ENCODE measurements at regions not wholly inside any gene's neighbourhood (a gene's known extent, or its start where the extent isn't known, plus 50 kb on each side); places are given as distances from the start of the nearest gene placed in this dataset.

DNA sequence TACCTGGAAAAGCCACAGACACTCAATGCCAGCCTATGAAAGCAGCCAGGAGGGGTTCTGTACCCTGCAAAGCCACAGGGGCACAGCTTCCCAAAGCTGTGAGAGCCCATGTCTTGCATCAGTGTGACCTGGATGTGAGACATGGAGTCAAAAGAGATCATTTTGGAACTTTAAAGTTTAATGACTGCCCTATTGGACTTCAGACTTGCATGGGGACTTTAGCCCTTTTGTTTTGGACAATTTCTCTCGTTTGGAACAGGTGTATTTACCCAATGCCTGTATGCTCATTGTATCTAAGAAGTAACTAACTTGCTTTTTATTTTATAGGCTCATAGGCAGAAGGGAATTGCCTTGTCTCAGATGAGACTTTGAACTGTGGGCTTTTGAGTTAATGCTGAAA lies 244.9 kb upstream of the TYRP1 start:
- no peak for FAIRE-seq

DNA sequence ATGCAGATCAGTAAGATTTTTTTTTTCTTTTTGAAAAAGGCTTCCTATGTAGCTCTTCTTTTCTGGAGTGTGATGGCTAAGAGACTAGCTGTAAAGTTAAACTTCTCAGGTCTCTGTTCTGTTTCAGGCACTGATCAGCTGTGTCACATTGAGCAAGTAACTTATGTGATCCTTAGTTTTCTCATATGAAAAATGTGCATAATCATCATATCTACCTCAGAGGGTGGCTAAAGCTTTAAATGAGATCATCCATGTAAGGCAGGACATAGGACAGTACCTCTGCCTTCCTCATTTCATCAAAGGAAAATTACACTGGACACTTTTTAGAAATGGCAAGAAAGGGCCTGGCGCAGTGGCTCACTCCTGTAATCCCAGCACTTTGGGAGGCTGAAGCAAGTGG lies 235.9 kb upstream of the TYRP1 start:
- TF ChIP-seq, protein P1, sequence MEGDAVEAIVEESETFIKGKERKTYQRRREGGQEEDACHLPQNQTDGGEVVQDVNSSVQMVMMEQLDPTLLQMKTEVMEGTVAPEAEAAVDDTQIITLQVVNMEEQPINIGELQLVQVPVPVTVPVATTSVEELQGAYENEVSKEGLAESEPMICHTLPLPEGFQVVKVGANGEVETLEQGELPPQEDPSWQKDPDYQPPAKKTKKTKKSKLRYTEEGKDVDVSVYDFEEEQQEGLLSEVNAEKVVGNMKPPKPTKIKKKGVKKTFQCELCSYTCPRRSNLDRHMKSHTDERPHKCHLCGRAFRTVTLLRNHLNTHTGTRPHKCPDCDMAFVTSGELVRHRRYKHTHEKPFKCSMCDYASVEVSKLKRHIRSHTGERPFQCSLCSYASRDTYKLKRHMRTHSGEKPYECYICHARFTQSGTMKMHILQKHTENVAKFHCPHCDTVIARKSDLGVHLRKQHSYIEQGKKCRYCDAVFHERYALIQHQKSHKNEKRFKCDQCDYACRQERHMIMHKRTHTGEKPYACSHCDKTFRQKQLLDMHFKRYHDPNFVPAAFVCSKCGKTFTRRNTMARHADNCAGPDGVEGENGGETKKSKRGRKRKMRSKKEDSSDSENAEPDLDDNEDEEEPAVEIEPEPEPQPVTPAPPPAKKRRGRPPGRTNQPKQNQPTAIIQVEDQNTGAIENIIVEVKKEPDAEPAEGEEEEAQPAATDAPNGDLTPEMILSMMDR (IDR thresholded peaks at IDR 0.05; ENCODE audit: borderline replicate concordance, extremely low read depth, insufficient read depth): no peak
- intact Hi-C loops (cut with DNase I): no loop called here
- H3K27ac ChIP-seq (ENCODE audit: low read depth in 2 of 2, low read length in 2 of 2): no peak overlapping the region
- H3K36me3 ChIP-seq (ENCODE audit: control insufficient read depth in 2 of 3, insufficient read depth in 3 of 3, low read length in 3 of 3): no peaks in the 10 kb centered on the region
- no peak overlapping the region for H3K9ac ChIP-seq (ENCODE audit: low read length in 3 of 3)
- H3K4me3 ChIP-seq (ENCODE audit: low read length in 3 of 3): no peak overlapping the region
- no peak for DNase-seq
- no peak for FAIRE-seq
- no peaks in the 10 kb centered on the region for H3K9me3 ChIP-seq (ENCODE audit: control insufficient read depth in 2 of 3, insufficient read depth in 1 of 3, low read length in 3 of 3)
- H3K27me3 ChIP-seq (ENCODE audit: control insufficient read depth, insufficient read depth, low read length): no peaks in the 10 kb centered on the region
- H3K4me1 ChIP-seq (ENCODE audit: control insufficient read depth in 2 of 3, insufficient read depth in 2 of 3, low read depth in 1 of 3, low read length in 3 of 3): no peaks in the 10 kb centered on the region

More for the DNA sequence above, 244.9 kb upstream of the TYRP1 start:
- Histone ChIP-seq H3K9me3 (ENCODE audit: control insufficient read depth in 2 of 3, insufficient read depth in 1 of 3, low read length in 3 of 3) (no peaks in the 10 kb centered on the region), H3K27me3 (ENCODE audit: control insufficient read depth, insufficient read depth, low read length) (no peaks in the 10 kb centered on the region), H3K9ac (ENCODE audit: low read length in 3 of 3) (no peak overlapping the region), H3K4me3 (ENCODE audit: low read length in 3 of 3) (no peak overlapping the region), H3K36me3 (ENCODE audit: control insufficient read depth in 2 of 3, insufficient read depth in 3 of 3, low read length in 3 of 3) (no peaks in the 10 kb centered on the region), H3K27ac (ENCODE audit: low read depth in 2 of 2, low read length in 2 of 2) (no peak overlapping the region), H3K4me1 (ENCODE audit: control insufficient read depth in 2 of 3, insufficient read depth in 2 of 3, low read depth in 1 of 3, low read length in 3 of 3) (no peaks in the 10 kb centered on the region)
- TF ChIP-seq, protein P1 (IDR thresholded peaks at IDR 0.05; ENCODE audit: borderline replicate concordance, extremely low read depth, insufficient read depth): no peak
- no peak for DNase-seq
- intact Hi-C loops (cut with DNase I): no loop called here

DNA sequence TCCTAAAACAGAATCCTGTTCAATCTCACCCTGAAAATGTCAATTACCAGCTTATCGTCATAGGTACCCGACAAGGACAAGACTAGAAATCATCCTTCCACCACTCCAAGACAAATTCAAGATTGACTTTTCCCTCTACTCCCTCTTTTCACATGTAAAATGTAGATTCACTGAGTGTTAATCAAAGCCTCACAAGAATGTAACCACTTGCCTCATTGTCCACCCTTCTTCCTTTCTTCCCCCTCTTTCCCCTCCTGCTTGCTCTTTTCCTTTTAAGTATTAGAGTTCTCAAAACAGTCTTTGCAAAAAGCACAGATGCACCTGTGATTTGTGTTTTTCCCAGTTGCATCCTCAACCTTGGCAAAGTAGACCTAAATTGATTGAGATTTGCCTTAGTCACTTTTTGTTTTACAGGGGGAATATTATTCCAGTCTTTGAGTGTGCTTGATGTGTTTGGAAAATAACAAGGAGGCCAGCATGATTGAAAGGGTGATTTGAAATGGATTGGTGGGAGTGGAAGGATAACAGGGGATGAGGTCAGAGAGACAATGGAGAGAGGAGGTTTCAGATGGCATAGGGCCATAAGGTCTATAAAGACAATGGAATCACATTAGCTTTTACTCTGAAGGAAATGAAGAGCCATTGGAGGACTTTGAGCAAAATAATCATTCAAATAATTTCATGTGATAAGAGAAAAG lies 231.3 kb upstream of the TYRP1 start:
- H3K36me3 ChIP-seq (ENCODE audit: control insufficient read depth in 2 of 3, insufficient read depth in 3 of 3, low read length in 3 of 3): no peaks in the 10 kb centered on the region
- no peak overlapping the region for H3K4me3 ChIP-seq (ENCODE audit: low read length in 3 of 3)
- no peaks in the 10 kb centered on the region for H3K27me3 ChIP-seq (ENCODE audit: control insufficient read depth, insufficient read depth, low read length)
- intact Hi-C loops (cut with DNase I): no loop called here
- TF ChIP-seq, protein P1 (IDR thresholded peaks at IDR 0.05; ENCODE audit: borderline replicate concordance, extremely low read depth, insufficient read depth): no peak
- H3K4me1 ChIP-seq (ENCODE audit: control insufficient read depth in 2 of 3, insufficient read depth in 2 of 3, low read depth in 1 of 3, low read length in 3 of 3): no peaks in the 10 kb centered on the region
- DNase-seq: no peak
- H3K27ac ChIP-seq (ENCODE audit: low read depth in 2 of 2, low read length in 2 of 2): no peak overlapping the region
- FAIRE-seq: no peak
- H3K9me3 ChIP-seq (ENCODE audit: control insufficient read depth in 2 of 3, insufficient read depth in 1 of 3, low read length in 3 of 3): no peaks in the 10 kb centered on the region
- H3K9ac ChIP-seq (ENCODE audit: low read length in 3 of 3): no peak overlapping the region

DNA sequence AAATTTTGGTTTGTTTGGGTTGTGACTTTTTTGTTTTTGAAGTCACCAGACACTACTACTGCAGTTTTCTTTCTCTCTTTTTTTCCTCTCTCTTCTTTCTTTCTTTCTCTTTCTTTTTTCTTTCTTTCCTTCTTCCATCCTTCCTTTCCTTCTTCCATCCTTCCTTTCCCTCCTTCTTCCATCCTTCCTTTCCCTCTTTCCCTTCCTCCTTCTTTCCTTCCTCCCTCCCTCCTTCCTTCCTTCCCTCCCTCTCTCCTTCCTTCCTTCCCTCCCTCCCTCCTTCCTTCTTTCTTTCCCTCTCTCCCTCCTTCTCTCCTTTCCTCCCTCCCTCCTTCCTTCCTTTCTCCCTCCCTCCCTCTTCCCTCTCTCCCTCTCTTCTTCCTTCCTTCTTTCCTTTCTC lies 230.3 kb upstream of the TYRP1 start:
- no peak overlapping the region for H3K4me3 ChIP-seq (ENCODE audit: low read length in 3 of 3)
- TF ChIP-seq, protein P1 (IDR thresholded peaks at IDR 0.05; ENCODE audit: borderline replicate concordance, extremely low read depth, insufficient read depth): no peak
- no peak for FAIRE-seq
- no peak overlapping the region for H3K27ac ChIP-seq (ENCODE audit: low read depth in 2 of 2, low read length in 2 of 2)
- no peaks in the 10 kb centered on the region for H3K36me3 ChIP-seq (ENCODE audit: control insufficient read depth in 2 of 3, insufficient read depth in 3 of 3, low read length in 3 of 3)
- no peaks in the 10 kb centered on the region for H3K9me3 ChIP-seq (ENCODE audit: control insufficient read depth in 2 of 3, insufficient read depth in 1 of 3, low read length in 3 of 3)
- H3K9ac ChIP-seq (ENCODE audit: low read length in 3 of 3): no peak overlapping the region
- no peaks in the 10 kb centered on the region for H3K4me1 ChIP-seq (ENCODE audit: control insufficient read depth in 2 of 3, insufficient read depth in 2 of 3, low read depth in 1 of 3, low read length in 3 of 3)
- intact Hi-C loops (cut with DNase I): no loop called here
- no peak for DNase-seq
- H3K27me3 ChIP-seq (ENCODE audit: control insufficient read depth, insufficient read depth, low read length): no peaks in the 10 kb centered on the region

Data from kidney (tissue), 13 donors.